ENCODE measurements at regions not wholly inside any gene's neighbourhood (a gene's known extent, or its start where the extent isn't known, plus 50 kb on each side); places are given as distances from the start of the nearest gene placed in this dataset.

GRCh38 chr2:195498176-195498575, 158.8 kb upstream of the SLC39A10 start:
- FAIRE-seq: peak; percentile 4
- H3K27me3 ChIP-seq (ENCODE audit: control insufficient read depth in 1 of 2, insufficient read depth in 2 of 2, low read length in 2 of 2): 0 out of 5 replicates have a peak, but pooled peaks cover 0 to 3% of the 10 kb centered on the region in 2 experiments
- no peak overlapping the region for H3K27ac ChIP-seq (ENCODE audit: extremely low read length, insufficient read depth, low read length)
- H4K20me1 ChIP-seq (ENCODE audit: insufficient read depth, low read length): no peaks in the 10 kb centered on the region
- no peaks in the 10 kb centered on the region for H3K4me1 ChIP-seq (ENCODE audit: insufficient read depth, low read length)
- H3K9ac ChIP-seq (ENCODE audit: insufficient read depth, low read depth, low read length): no peak overlapping the region
- H3K4me3 ChIP-seq (replicated peaks in 1 of 3; ENCODE audit: insufficient read depth in 1 of 3, low read depth in 2 of 3, low read length in 3 of 3): no peak overlapping the region
- POLR2A ChIA-PET: interaction anchor here (0.9 kb wide), 1 partner anchor 158 kb away, joined by 3 read pairs; the partner anchor contains the start of gene SLC39A10
- CTCF ChIA-PET (ENCODE audit: low intra/inter-chr PET ratio, low total read pairs): interaction anchor here (1.5 to 2.3 kb wide), 3 partner anchors 162 to 569 kb away, joined by 5 to 17 read pairs (median 7); no protein-coding TSS in a partner anchor
- in situ Hi-C loops (cut with HindIII; ENCODE audit: extremely low pct_ligation_motif_present, low pct_unique_long_range_greater_than_20kb) (no loop called here), intact Hi-C loops (cut with micrococcal nuclease; ENCODE audit: unreplicated experiment) (loop anchor here (1.0 kb wide), 2 partner anchors 162 to 569 kb away; no protein-coding TSS in a partner anchor)
- H3K4me2 ChIP-seq (ENCODE audit: low read depth, low read length): no peak overlapping the region
- no peaks in the 10 kb centered on the region for H3K36me3 ChIP-seq (replicated peaks in 1 of 2; ENCODE audit: control insufficient read depth in 1 of 2, insufficient read depth in 2 of 2, low read length in 2 of 2)
- H3K9me3 ChIP-seq (ENCODE audit: low read length): no peaks in the 10 kb centered on the region
- no peaks in the 10 kb centered on the region for H3K79me2 ChIP-seq (ENCODE audit: insufficient read depth, low read length)
- BruUV-seq (replicated peaks): no TSS peak
- no peak overlapping the region for H2AFZ ChIP-seq (ENCODE audit: low read length)
- peak; percentile 50 for DNase-seq (ENCODE audit: low spot score)
- peak; percentile 72 for ATAC-seq
- no peak for TF ChIP-seq ZNF746 (CRISPR knock-in tag; IDR thresholded peaks at IDR 0.05)
- TF ChIP-seq ZNF879 (CRISPR knock-in tag; IDR thresholded peaks at IDR 0.05): no peak
- peak; percentile 58 for TF ChIP-seq STAG1 (CRISPR knock-in tag; IDR thresholded peaks at IDR 0.05)
- TF ChIP-seq SMC3 (IDR thresholded peaks at IDR 0.05; ENCODE audit: low read length): peak; percentile 42; the same call in 1 of the 2 replicates
- no peak for TF ChIP-seq ATAD3A (CRISPR knock-in tag; IDR thresholded peaks at IDR 0.05)
- no peak for TF ChIP-seq XBP1 (CRISPR knock-in tag; IDR thresholded peaks at IDR 0.05)
- no peak for TF ChIP-seq CENPX (CRISPR knock-in tag; IDR thresholded peaks at IDR 0.05)
- TF ChIP-seq SRY (CRISPR knock-in tag; IDR thresholded peaks at IDR 0.05): no peak
- no peak for TF ChIP-seq TBP (CRISPR knock-in tag; IDR thresholded peaks at IDR 0.05)
- TF ChIP-seq PBX2 (CRISPR knock-in tag; IDR thresholded peaks at IDR 0.05): no peak
- TF ChIP-seq NR3C1 (CRISPR knock-in tag; IDR thresholded peaks at IDR 0.05): no peak
- TF ChIP-seq ZNF557 (CRISPR knock-in tag; IDR thresholded peaks at IDR 0.05): no peak
- TF ChIP-seq SIN3A (IDR thresholded peaks at IDR 0.05; ENCODE audit: borderline replicate concordance, low read depth, low read length): no peak
- peak; percentile 52 for TF ChIP-seq CTCF (CRISPR knock-in tag; IDR thresholded peaks at IDR 0.05)
- 0 out of 2 replicates have a peak, but pooled peaks have one; percentile 31 for TF ChIP-seq ZNF800 (CRISPR knock-in tag; IDR thresholded peaks at IDR 0.05)
- no peak for TF ChIP-seq NFATC3 (CRISPR knock-in tag; IDR thresholded peaks at IDR 0.05)
- TF ChIP-seq HNF4A (CRISPR knock-in tag; IDR thresholded peaks at IDR 0.05): no peak
- no peak for TF ChIP-seq SNAI1 (CRISPR knock-in tag; IDR thresholded peaks at IDR 0.05; ENCODE audit: borderline replicate concordance)
- TF ChIP-seq ZFAT (CRISPR knock-in tag; conservative IDR thresholded peaks at IDR 0.05): no peak
